SK-N-SH treated with all-trans-retinoic acid at 6 μM for 48 hours (cell line): ENCODE measurements at regions not wholly inside any gene's neighbourhood (a gene's known extent, or its start where the extent isn't known, plus 50 kb on each side); places are given as distances from the start of the nearest gene placed in this dataset.

Source experiments
- ATAC-seq: fragments of 200-7000 bp; cut with Tn5 transposase; 3 replicates; pipeline ENCODE4 v1.9.1; 2020; ENCODE audit warnings: mild to moderate bottlenecking, moderate library complexity
- ARNTL ChIP-seq: fragments of 450-650 bp; formaldehyde crosslinking; IDR thresholded peaks from 2 replicates; pipeline ENCODE4 v1.5.0; 2020; ENCODE audit warnings: low read depth, mild to moderate bottlenecking, moderate library complexity, borderline replicate concordance
- BACH2 ChIP-seq: fragments of 250-450 bp; sonication (Bioruptor Pico); IDR thresholded peaks from 2 replicates; pipeline ENCODE4 v1.9.0; 2021; ENCODE audit warnings: mild to moderate bottlenecking, borderline replicate concordance
- CSDC2 ChIP-seq: fragments of 250-450 bp; sonication (Bioruptor Pico); IDR thresholded peaks from 2 replicates; pipeline ENCODE4 v1.5.0; 2020; ENCODE audit warnings: mild to moderate bottlenecking, moderate library complexity
- ESRRG ChIP-seq: fragments of 250-450 bp; sonication (Bioruptor Pico); IDR thresholded peaks from 2 replicates; pipeline ENCODE4 v1.6.1; 2021; ENCODE audit warnings: mild to moderate bottlenecking
- GLIS3 ChIP-seq: fragments of 250-450 bp; sonication (Bioruptor Pico); IDR thresholded peaks from 2 replicates; pipeline ENCODE4 v1.5.0; 2020; ENCODE audit warnings: mild to moderate bottlenecking, moderate library complexity
- ISL1 ChIP-seq: fragments of 250-450 bp; sonication (Bioruptor Pico); IDR thresholded peaks from 2 replicates; pipeline ENCODE4 v2.1.2; 2022; ENCODE audit warnings: mild to moderate bottlenecking, moderate library complexity
- OSR1 ChIP-seq: fragments of 250-450 bp; sonication (Bioruptor Pico); IDR thresholded peaks from 2 replicates; pipeline ENCODE4 v1.8.0; 2022; ENCODE audit warnings: moderate library complexity, mild to moderate bottlenecking, inconsistent platforms
- RARB ChIP-seq: fragments of 250-450 bp; sonication (Bioruptor Pico); IDR thresholded peaks from 2 replicates; pipeline ENCODE4 v1.8.0; 2021; ENCODE audit warnings: mild to moderate bottlenecking, moderate library complexity
- SNAI2 ChIP-seq: fragments of 250-450 bp; sonication (Bioruptor Pico); IDR thresholded peaks from 2 replicates; pipeline ENCODE4 v1.5.0; 2020; ENCODE audit warnings: mild to moderate bottlenecking, moderate library complexity
- TCF4 ChIP-seq: fragments of 250-450 bp; sonication (Bioruptor Pico); IDR thresholded peaks from 2 replicates; pipeline ENCODE4 v1.8.0; 2021; ENCODE audit warnings: mild to moderate bottlenecking, moderate library complexity, borderline replicate concordance
- TOX ChIP-seq: fragments of 250-450 bp; sonication (Bioruptor Pico); IDR thresholded peaks from 2 replicates; pipeline ENCODE4 v1.8.0; 2021; ENCODE audit warnings: mild to moderate bottlenecking, moderate library complexity, borderline replicate concordance
- ZC3H10 ChIP-seq: fragments of 250-450 bp; sonication (Bioruptor Pico); IDR thresholded peaks from 2 replicates; pipeline ENCODE4 v1.5.1; 2021; ENCODE audit warnings: mild to moderate bottlenecking, moderate library complexity
- ZFP3 ChIP-seq: fragments of 250-450 bp; sonication (Bioruptor Pico); IDR thresholded peaks from 2 replicates; pipeline ENCODE4 v1.5.0; 2020; ENCODE audit warnings: mild to moderate bottlenecking, moderate library complexity
- ZFP30 ChIP-seq: fragments of 450-650 bp; formaldehyde crosslinking; IDR thresholded peaks from 2 replicates; pipeline ENCODE4 v1.5.0; 2022; ENCODE audit warnings: mild to moderate bottlenecking, moderate library complexity
- ZNF565 ChIP-seq: fragments of 450-650 bp; formaldehyde crosslinking; conservative IDR thresholded peaks from 2 replicates; pipeline ENCODE4 v1.5.0; 2020; ENCODE audit warnings: low read depth, mild to moderate bottlenecking, moderate library complexity
- ZNF70 ChIP-seq: fragments of 450-650 bp; formaldehyde crosslinking; IDR thresholded peaks from 2 replicates; pipeline ENCODE4 v1.5.0; 2020; ENCODE audit warnings: mild to moderate bottlenecking, moderate library complexity
- ZNF8 ChIP-seq: fragments of 450-650 bp; formaldehyde crosslinking; IDR thresholded peaks from 2 replicates; pipeline ENCODE4 v1.5.0; 2020; ENCODE audit warnings: mild to moderate bottlenecking, moderate library complexity
- TF ChIP-seq, protein P1 (sequence below): fragments of 250-450 bp; sonication (Bioruptor Pico); IDR thresholded peaks from 2 replicates; pipeline ENCODE4 v1.5.1; 2020; ENCODE audit warnings: low read depth, mild to moderate bottlenecking, moderate library complexity
- TF ChIP-seq, protein P2 (sequence below): fragments of 250-450 bp; sonication (Bioruptor Pico); IDR thresholded peaks from 2 replicates; pipeline ENCODE4 v1.5.1; 2021; ENCODE audit warnings: mild to moderate bottlenecking, moderate library complexity
- TF ChIP-seq, protein P3 (sequence below): fragments of 250-450 bp; sonication (Bioruptor Pico); IDR thresholded peaks from 2 replicates; pipeline ENCODE4 v1.8.0; 2021; ENCODE audit warnings: low read depth, mild to moderate bottlenecking, moderate library complexity, borderline replicate concordance
- TF ChIP-seq, protein P4 (sequence below): fragments of 250-450 bp; sonication (Bioruptor Pico); IDR thresholded peaks from 2 replicates; pipeline ENCODE4 v1.5.0; 2020; ENCODE audit warnings: mild to moderate bottlenecking, moderate library complexity

DNA sequence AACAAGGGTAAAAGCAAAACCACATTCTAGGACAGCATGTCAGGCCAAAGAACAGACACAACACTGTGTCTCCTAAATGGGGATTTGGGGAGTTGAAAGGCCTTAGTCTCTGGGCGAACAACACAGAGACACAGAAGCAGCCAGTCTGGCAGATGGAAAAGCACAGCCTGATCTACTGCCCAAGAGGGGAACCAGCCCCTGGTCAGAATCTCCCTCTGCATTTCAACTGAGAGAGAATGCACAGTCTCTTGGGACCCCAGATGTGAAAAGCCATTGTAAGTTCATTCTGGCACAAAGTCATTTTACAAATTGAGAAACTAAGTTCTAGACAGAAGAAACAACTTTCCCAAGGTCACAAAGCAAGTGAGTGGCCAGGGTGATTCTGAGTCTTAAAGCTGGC lies 331.7 kb downstream of the TNS1 start:
- TF ChIP-seq ARNTL = no peak
- TF ChIP-seq CSDC2 (CRISPR knock-in tag) = no peak
- ATAC-seq = no peak

DNA sequence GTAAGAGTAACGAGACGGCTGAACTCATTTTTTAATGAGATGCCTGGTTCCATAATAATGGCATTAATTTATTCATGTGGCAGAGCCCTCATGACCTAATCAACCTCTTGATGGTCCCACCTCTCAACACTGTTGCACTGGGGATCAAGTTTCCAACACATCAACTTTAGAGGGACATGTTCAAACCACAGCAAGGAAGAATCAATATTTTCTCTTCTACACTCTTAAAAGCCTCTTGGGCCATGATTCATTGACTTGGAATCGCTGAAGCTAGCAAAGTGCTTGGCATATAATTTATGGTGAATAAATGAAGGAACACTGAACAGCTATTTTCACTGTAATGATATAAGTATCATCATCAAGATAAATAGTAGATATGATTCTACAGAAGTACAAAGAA lies 333.0 kb downstream of the TNS1 start:
- ATAC-seq = no peak
- TF ChIP-seq ARNTL (no peak), ISL1 (no peak), GLIS3 (no peak), SNAI2 (CRISPR knock-in tag) (no peak), ZNF8 (no peak), OSR1 (CRISPR knock-in tag) (no peak), BACH2 (CRISPR knock-in tag) (no peak), TOX (CRISPR knock-in tag) (no peak), ZNF70 (no peak), ZFP3 (no peak), TCF4 (CRISPR knock-in tag) (no peak), ESRRG (no peak)
- TF ChIP-seq, protein P1, sequence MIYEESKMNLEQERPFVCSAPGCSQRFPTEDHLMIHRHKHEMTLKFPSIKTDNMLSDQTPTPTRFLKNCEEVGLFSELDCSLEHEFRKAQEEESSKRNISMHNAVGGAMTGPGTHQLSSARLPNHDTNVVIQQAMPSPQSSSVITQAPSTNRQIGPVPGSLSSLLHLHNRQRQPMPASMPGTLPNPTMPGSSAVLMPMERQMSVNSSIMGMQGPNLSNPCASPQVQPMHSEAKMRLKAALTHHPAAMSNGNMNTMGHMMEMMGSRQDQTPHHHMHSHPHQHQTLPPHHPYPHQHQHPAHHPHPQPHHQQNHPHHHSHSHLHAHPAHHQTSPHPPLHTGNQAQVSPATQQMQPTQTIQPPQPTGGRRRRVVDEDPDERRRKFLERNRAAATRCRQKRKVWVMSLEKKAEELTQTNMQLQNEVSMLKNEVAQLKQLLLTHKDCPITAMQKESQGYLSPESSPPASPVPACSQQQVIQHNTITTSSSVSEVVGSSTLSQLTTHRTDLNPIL (CRISPR knock-in tag) = no peak
- TF ChIP-seq, protein P2, sequence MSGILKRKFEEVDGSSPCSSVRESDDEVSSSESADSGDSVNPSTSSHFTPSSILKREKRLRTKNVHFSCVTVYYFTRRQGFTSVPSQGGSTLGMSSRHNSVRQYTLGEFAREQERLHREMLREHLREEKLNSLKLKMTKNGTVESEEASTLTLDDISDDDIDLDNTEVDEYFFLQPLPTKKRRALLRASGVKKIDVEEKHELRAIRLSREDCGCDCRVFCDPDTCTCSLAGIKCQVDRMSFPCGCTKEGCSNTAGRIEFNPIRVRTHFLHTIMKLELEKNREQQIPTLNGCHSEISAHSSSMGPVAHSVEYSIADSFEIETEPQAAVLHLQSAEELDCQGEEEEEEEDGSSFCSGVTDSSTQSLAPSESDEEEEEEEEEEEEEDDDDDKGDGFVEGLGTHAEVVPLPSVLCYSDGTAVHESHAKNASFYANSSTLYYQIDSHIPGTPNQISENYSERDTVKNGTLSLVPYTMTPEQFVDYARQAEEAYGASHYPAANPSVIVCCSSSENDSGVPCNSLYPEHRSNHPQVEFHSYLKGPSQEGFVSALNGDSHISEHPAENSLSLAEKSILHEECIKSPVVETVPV = no peak
- TF ChIP-seq, protein P3, sequence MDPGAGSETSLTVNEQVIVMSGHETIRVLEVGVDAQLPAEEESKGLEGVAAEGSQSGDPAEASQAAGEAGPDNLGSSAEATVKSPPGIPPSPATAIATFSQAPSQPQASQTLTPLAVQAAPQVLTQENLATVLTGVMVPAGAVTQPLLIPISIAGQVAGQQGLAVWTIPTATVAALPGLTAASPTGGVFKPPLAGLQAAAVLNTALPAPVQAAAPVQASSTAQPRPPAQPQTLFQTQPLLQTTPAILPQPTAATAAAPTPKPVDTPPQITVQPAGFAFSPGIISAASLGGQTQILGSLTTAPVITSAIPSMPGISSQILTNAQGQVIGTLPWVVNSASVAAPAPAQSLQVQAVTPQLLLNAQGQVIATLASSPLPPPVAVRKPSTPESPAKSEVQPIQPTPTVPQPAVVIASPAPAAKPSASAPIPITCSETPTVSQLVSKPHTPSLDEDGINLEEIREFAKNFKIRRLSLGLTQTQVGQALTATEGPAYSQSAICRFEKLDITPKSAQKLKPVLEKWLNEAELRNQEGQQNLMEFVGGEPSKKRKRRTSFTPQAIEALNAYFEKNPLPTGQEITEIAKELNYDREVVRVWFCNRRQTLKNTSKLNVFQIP (CRISPR knock-in tag) = no peak

DNA sequence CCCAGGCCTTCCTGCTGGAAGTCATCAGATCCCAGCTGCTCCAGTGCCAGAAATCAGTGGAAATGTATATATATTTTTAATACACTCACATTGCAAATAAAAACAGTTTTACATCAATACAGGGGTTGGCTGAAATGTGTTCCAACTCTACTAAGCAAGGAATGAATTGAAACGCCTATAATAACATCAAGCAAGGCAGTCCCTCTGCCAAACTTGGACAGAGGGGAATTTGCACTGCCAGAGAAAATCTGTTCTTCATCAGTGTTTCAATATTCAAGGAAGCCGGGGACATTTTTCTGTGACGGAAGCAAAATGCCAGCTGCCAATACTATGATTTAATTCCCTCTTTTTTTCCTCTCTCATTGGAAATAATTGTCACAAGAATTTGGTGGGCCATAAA lies 335.3 kb downstream of the TNS1 start:
- TF ChIP-seq, protein P3 (CRISPR knock-in tag) = no peak
- TF ChIP-seq ISL1 (no peak), BACH2 (CRISPR knock-in tag) (no peak), CSDC2 (CRISPR knock-in tag) (no peak), ZNF565 (CRISPR knock-in tag) (no peak), TCF4 (CRISPR knock-in tag) (no peak), OSR1 (CRISPR knock-in tag) (no peak), TOX (CRISPR knock-in tag) (no peak), ZNF70 (no peak), ZC3H10 (no peak), RARB (CRISPR knock-in tag) (no peak), ZFP3 (no peak), ZNF8 (no peak), ZFP30 (no peak), GLIS3 (no peak)
- TF ChIP-seq, protein P4, sequence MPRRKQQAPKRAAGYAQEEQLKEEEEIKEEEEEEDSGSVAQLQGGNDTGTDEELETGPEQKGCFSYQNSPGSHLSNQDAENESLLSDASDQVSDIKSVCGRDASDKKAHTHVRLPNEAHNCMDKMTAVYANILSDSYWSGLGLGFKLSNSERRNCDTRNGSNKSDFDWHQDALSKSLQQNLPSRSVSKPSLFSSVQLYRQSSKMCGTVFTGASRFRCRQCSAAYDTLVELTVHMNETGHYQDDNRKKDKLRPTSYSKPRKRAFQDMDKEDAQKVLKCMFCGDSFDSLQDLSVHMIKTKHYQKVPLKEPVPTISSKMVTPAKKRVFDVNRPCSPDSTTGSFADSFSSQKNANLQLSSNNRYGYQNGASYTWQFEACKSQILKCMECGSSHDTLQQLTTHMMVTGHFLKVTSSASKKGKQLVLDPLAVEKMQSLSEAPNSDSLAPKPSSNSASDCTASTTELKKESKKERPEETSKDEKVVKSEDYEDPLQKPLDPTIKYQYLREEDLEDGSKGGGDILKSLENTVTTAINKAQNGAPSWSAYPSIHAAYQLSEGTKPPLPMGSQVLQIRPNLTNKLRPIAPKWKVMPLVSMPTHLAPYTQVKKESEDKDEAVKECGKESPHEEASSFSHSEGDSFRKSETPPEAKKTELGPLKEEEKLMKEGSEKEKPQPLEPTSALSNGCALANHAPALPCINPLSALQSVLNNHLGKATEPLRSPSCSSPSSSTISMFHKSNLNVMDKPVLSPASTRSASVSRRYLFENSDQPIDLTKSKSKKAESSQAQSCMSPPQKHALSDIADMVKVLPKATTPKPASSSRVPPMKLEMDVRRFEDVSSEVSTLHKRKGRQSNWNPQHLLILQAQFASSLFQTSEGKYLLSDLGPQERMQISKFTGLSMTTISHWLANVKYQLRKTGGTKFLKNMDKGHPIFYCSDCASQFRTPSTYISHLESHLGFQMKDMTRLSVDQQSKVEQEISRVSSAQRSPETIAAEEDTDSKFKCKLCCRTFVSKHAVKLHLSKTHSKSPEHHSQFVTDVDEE (CRISPR knock-in tag) = no peak
- TF ChIP-seq, protein P2 = no peak
- peak; percentile 41; the same call in 1 of the 3 replicates for ATAC-seq
